ENCODE measurements at regions not wholly inside any gene's neighbourhood (a gene's known extent, or its start where the extent isn't known, plus 50 kb on each side); places are given as distances from the start of the nearest gene placed in this dataset.

DNA sequence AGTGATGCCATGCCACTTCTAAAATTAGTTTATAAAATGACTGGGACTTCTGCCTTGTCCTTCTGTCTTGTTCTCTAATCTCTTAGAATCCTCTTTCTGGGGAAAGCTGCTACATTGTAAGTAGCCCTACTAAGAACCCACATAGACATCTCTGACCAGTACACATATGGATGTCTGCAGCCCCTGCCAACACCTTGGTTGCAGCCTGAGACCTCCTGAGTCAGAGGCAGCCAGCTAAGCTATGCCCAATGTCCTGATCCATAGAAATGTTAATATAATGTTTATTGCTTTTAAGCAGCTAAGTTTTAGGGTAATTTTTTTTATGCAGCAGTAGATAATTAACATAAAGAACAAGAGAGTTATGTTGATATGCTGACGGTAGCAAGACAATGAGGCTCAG, 1029.5 kb upstream of the INTU start:
- DNase-seq (ENCODE audit: low spot score) (no peak), ATAC-seq (ENCODE audit: low FRiP score) (no peak)
- TF ChIP-seq, protein P1, sequence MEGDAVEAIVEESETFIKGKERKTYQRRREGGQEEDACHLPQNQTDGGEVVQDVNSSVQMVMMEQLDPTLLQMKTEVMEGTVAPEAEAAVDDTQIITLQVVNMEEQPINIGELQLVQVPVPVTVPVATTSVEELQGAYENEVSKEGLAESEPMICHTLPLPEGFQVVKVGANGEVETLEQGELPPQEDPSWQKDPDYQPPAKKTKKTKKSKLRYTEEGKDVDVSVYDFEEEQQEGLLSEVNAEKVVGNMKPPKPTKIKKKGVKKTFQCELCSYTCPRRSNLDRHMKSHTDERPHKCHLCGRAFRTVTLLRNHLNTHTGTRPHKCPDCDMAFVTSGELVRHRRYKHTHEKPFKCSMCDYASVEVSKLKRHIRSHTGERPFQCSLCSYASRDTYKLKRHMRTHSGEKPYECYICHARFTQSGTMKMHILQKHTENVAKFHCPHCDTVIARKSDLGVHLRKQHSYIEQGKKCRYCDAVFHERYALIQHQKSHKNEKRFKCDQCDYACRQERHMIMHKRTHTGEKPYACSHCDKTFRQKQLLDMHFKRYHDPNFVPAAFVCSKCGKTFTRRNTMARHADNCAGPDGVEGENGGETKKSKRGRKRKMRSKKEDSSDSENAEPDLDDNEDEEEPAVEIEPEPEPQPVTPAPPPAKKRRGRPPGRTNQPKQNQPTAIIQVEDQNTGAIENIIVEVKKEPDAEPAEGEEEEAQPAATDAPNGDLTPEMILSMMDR (IDR thresholded peaks at IDR 0.05): no peak

DNA sequence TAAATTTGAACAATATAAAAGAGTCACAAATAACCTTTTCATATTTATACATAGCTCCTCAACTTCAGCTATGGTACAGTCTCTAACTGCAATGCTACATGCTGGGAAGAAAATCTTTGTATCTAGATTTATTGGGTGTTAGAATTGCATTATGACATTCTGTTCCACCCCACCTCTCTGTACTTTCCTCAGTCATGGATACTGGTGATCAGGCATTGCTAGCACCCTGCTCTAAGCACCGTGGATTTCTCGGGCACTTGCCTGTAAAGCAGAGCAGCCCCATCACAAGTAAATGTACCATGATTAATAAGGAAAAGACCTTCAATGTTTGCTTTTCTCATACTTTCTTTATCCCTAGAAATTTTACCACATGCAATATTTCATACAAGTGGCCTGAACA, 1028.9 kb upstream of the INTU start:
- no peak for DNase-seq (ENCODE audit: low spot score)
- TF ChIP-seq, protein P1 (IDR thresholded peaks at IDR 0.05): no peak
- no peak for ATAC-seq (ENCODE audit: low FRiP score)

DNA sequence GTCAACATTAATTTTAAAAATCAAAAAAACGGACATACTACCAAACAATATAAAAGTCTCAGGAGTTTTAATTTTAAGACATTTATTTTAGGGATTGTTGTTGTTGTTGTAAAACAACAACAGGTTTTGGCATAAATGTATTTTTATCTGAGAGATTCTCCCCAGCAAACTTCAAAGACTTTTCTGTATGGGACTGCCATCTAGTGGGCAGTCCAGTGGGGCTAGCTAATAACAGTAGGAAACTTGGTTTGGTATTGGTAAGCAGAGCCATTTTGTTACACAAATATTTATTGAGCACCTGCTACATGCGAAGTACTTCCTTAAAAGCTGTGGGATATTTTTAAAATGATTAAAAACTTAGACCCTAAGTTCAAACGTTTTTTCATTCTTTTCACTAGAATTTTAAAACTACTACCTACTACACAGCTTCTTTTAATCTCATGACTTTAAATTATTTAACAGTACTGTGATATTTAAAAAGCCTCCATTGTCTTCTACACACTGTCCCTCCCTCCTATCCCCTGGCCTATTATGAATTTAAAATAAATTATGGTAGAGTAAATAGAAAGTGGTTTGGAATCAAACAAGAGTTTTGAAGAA, 1028.4 kb upstream of the INTU start:
- ATAC-seq (ENCODE audit: low FRiP score) (no peak), DNase-seq (ENCODE audit: low spot score) (no peak)
- TF ChIP-seq, protein P1 (IDR thresholded peaks at IDR 0.05): no peak

DNA sequence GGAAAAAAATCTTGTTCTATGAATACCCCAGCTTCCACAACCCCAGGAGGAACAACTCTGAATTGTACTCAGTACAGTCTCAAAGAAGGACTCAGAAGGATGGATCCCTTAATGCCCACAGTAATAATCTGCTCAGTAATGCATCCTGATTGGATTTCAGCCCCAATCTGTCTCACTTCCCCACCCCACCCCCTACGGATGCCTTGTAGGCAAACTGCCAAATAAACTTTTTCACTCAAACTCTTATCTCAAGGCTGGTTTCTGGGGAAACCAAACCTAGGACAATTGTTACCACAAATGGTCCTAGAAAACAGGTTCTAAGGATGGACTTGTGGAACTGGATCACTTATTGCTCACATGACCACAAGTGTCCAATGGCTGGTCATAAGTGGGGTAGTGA, 1021.8 kb upstream of the INTU start:
- TF ChIP-seq, protein P1 (IDR thresholded peaks at IDR 0.05): no peak
- no peak for ATAC-seq (ENCODE audit: low FRiP score)

DNA sequence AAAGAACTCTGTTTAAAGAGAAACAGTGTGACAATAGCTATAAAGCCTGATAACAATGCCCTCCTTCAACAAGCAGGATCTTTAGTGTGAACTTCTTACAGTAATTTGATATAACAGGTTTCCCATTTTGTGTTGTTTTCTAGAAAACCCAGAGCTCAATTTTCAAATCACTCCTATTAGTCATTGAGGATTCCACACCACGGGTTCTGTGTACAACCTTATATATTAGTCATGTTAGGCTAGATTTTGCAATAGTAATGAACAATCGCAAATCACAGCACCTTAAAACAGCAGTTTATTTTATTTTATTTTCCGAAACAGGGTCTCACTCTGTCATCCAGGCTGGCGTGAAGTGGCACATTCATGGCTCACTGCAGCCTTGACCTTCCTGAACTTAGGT, 1020.9 kb upstream of the INTU start:
- ATAC-seq (ENCODE audit: low FRiP score) (no peak), DNase-seq (ENCODE audit: low spot score) (no peak)
- TF ChIP-seq, protein P1 (IDR thresholded peaks at IDR 0.05): no peak

More for the DNA sequence above, 1021.8 kb upstream of the INTU start:
- DNase-seq (ENCODE audit: low spot score): no peak

DNA sequence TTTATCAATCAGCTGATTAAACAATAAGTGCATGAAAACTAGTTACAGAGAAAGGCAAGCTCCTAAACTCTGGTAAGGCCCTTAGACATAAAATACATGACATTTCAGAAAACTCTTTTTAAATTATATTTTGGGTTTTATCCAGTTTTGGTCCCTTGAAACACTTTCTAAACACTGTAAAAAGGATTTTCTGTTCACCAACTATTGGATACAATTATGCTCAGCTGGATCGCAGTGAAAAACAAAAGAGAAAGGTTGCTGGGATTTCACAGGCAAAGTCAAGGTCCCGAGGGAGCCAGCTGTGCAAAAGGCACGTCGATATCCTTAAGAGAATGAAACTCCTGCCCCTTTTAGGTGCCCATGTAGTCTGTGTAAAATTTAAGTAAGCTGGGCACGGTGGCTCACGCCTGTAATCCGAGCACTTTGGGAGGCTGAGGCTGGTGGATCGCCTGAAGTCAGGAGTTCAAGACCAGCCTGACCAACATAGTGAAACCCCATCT, 1018.4 kb upstream of the INTU start:
- TF ChIP-seq, protein P1 (IDR thresholded peaks at IDR 0.05): no peak
- ATAC-seq (ENCODE audit: low FRiP score): no peak
- DNase-seq (ENCODE audit: low spot score): no peak

DNA sequence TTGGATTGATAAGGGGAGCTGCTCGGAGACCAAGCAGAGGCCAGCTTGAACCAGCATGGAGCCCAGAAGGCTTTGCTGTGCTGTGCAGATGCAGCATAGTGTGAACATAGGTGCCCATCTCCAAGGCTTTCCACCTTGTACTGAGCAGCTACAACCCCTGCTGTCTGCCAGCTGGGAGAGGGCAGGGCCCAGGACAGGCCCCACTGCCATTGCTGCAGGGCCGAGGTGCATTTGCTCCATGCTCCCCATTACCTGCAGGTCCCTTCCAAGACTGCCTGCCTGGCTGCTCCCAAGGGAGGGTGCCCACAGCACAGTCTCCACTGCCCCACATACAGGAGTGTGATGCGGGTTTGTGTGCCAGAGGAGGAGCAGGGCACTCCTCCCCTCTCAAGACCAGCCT, 1016.0 kb upstream of the INTU start:
- ATAC-seq (ENCODE audit: low FRiP score) (no peak), DNase-seq (ENCODE audit: low spot score) (no peak)
- TF ChIP-seq, protein P1 (IDR thresholded peaks at IDR 0.05): no peak

Data from omental fat pad (tissue), 3 donors.